Activated CD4-positive, alpha-beta memory T cell treated with anti-CD3 and anti-CD28 coated beads, Interleukin-2, amount 10 ng/mL, durations not matched to agents 7 days and 5 days (primary cell): ENCODE measurements at regions not wholly inside any gene's neighbourhood (a gene's known extent, or its start where the extent isn't known, plus 50 kb on each side); places are given as distances from the start of the nearest gene placed in this dataset.

ENCODE experiments used
- CTCF ChIA-PET: fragments of 350-600 bp; sonication (Branson Sonifier 250); formaldehyde crosslinking; loops from one replicate; lab custom pipeline; 2021; ENCODE audit warnings: antibody characterized with exemption, inconsistent platforms; lab: Charles Lee
- POLR2A ChIA-PET: fragments of 350-600 bp; sonication (Branson Sonifier 250); formaldehyde crosslinking; loops from one replicate; lab custom pipeline; 2021; ENCODE audit warnings: antibody characterized with exemption; lab: Charles Lee
- DNase-seq: peaks from one replicate; pipeline ENCODE4 v3.0.0-alpha.2; 2020
- H3K27ac Mint-ChIP-seq: one replicate; pipeline ENCODE4 v1.8.0; 2021; ENCODE audit warnings: mild to moderate bottlenecking, mixed read lengths
- H3K27me3 Mint-ChIP-seq: one replicate; pipeline ENCODE4 v1.8.0; 2021; ENCODE audit warnings: mixed read lengths
- H3K36me3 Mint-ChIP-seq: one replicate; pipeline ENCODE4 v1.8.0; 2021; ENCODE audit warnings: low read depth, mixed read lengths
- H3K4me1 Mint-ChIP-seq: one replicate; pipeline ENCODE4 v1.8.0; 2021; ENCODE audit warnings: mixed read lengths
- H3K4me3 Mint-ChIP-seq: one replicate; pipeline ENCODE4 v1.8.0; 2021; ENCODE audit warnings: mild to moderate bottlenecking, mixed read lengths
- H3K9me3 Mint-ChIP-seq: one replicate; pipeline ENCODE4 v1.8.0; 2021; ENCODE audit warnings: mixed read lengths

- POLR2A ChIA-PET: no interaction called here
- CTCF ChIA-PET: no interaction called here
- Mint-ChIP-seq H3K36me3 (no peaks in the 10 kb centered on the region), H3K9me3 (peaks cover 10% of the 10 kb centered on the region), H3K4me1 (no peaks in the 10 kb centered on the region), H3K27ac (no peak overlapping the region), H3K27me3 (no peaks in the 10 kb centered on the region), H3K4me3 (no peak overlapping the region)
- no peak for DNase-seq
These were observed 331.8 kb upstream of the TENM3 start for GRCh38 chr4:181911420-181911819.

- H3K4me1 Mint-ChIP-seq: no peaks in the 10 kb centered on the region
- POLR2A ChIA-PET: no interaction called here
- H3K36me3 Mint-ChIP-seq: no peaks in the 10 kb centered on the region
- peaks cover 3% of the 10 kb centered on the region for H3K9me3 Mint-ChIP-seq
- H3K4me3 Mint-ChIP-seq: no peak overlapping the region
- DNase-seq: no peak
- no peaks in the 10 kb centered on the region for H3K27me3 Mint-ChIP-seq
- H3K27ac Mint-ChIP-seq: no peak overlapping the region
- CTCF ChIA-PET: no interaction called here
These were observed 309.7 kb upstream of the TENM3 start for GRCh38 chr4:181933471-181933870.

GRCh38 chr4:181938631-181939030, 304.6 kb upstream of the TENM3 start:
- Mint-ChIP-seq H3K36me3 (no peaks in the 10 kb centered on the region), H3K4me3 (no peak overlapping the region), H3K9me3 (no peaks in the 10 kb centered on the region), H3K27ac (no peak overlapping the region), H3K27me3 (no peaks in the 10 kb centered on the region), H3K4me1 (no peaks in the 10 kb centered on the region)
- CTCF ChIA-PET: no interaction called here
- DNase-seq: no peak
- POLR2A ChIA-PET: no interaction called here

- Mint-ChIP-seq H3K9me3 (peaks cover under 1% of the 10 kb centered on the region), H3K27ac (no peak overlapping the region), H3K4me1 (no peaks in the 10 kb centered on the region), H3K36me3 (no peaks in the 10 kb centered on the region), H3K4me3 (no peak overlapping the region), H3K27me3 (no peaks in the 10 kb centered on the region)
- no peak for DNase-seq
- CTCF ChIA-PET: no interaction called here
- POLR2A ChIA-PET: no interaction called here
These were observed 303.8 kb upstream of the TENM3 start for GRCh38 chr4:181939199-181939945.

- Mint-ChIP-seq H3K4me3 (no peak overlapping the region), H3K36me3 (no peaks in the 10 kb centered on the region), H3K9me3 (peaks cover 2% of the 10 kb centered on the region), H3K4me1 (no peaks in the 10 kb centered on the region), H3K27ac (no peak overlapping the region), H3K27me3 (no peaks in the 10 kb centered on the region)
- ChIA-PET POLR2A (no interaction called here), CTCF (no interaction called here)
- DNase-seq: no peak
These were observed 298.7 kb upstream of the TENM3 start for GRCh38 chr4:181944527-181944926.

GRCh38 chr4:181946902-181947301, 296.3 kb upstream of the TENM3 start:
- ChIA-PET CTCF (no interaction called here), POLR2A (no interaction called here)
- H3K4me1 Mint-ChIP-seq: no peaks in the 10 kb centered on the region
- no peaks in the 10 kb centered on the region for H3K27me3 Mint-ChIP-seq
- H3K27ac Mint-ChIP-seq: no peak overlapping the region
- no peak for DNase-seq
- no peaks in the 10 kb centered on the region for H3K36me3 Mint-ChIP-seq
- H3K9me3 Mint-ChIP-seq: peaks cover 2% of the 10 kb centered on the region
- no peak overlapping the region for H3K4me3 Mint-ChIP-seq

GRCh38 chr4:181948839-181949382, 294.3 kb upstream of the TENM3 start:
- Mint-ChIP-seq H3K27me3 (no peaks in the 10 kb centered on the region), H3K36me3 (no peaks in the 10 kb centered on the region), H3K27ac (no peak overlapping the region), H3K9me3 (peaks cover 2% of the 10 kb centered on the region), H3K4me3 (no peak overlapping the region), H3K4me1 (no peaks in the 10 kb centered on the region)
- ChIA-PET CTCF (no interaction called here), POLR2A (no interaction called here)
- no peak for DNase-seq

- Mint-ChIP-seq H3K4me1 (no peaks in the 10 kb centered on the region), H3K36me3 (no peaks in the 10 kb centered on the region), H3K9me3 (no peaks in the 10 kb centered on the region), H3K27me3 (no peaks in the 10 kb centered on the region), H3K27ac (no peak overlapping the region), H3K4me3 (no peak overlapping the region)
- ChIA-PET CTCF (no interaction called here), POLR2A (no interaction called here)
- no peak for DNase-seq
These were observed 293.4 kb upstream of the TENM3 start for GRCh38 chr4:181949704-181950312.

- Mint-ChIP-seq H3K4me1 (no peaks in the 10 kb centered on the region), H3K36me3 (no peaks in the 10 kb centered on the region), H3K27ac (no peak overlapping the region), H3K9me3 (no peaks in the 10 kb centered on the region), H3K27me3 (no peaks in the 10 kb centered on the region), H3K4me3 (no peak overlapping the region)
- POLR2A ChIA-PET: no interaction called here
- CTCF ChIA-PET: no interaction called here
- no peak for DNase-seq
These were observed 292.7 kb upstream of the TENM3 start for GRCh38 chr4:181950372-181951127.

- Mint-ChIP-seq H3K27me3 (no peaks in the 10 kb centered on the region), H3K36me3 (no peaks in the 10 kb centered on the region), H3K27ac (no peak overlapping the region), H3K4me3 (no peak overlapping the region), H3K4me1 (no peaks in the 10 kb centered on the region), H3K9me3 (no peaks in the 10 kb centered on the region)
- DNase-seq: no peak
- ChIA-PET POLR2A (no interaction called here), CTCF (no interaction called here)
These were observed 291.9 kb upstream of the TENM3 start for GRCh38 chr4:181951265-181951664.

- CTCF ChIA-PET: no interaction called here
- H3K9me3 Mint-ChIP-seq: no peaks in the 10 kb centered on the region
These were observed 290.7 kb upstream of the TENM3 start for GRCh38 chr4:181952478-181952877.

GRCh38 chr4:181956512-181956911, 286.7 kb upstream of the TENM3 start:
- no peak overlapping the region for H3K27ac Mint-ChIP-seq
- DNase-seq: no peak
- H3K4me1 Mint-ChIP-seq: no peaks in the 10 kb centered on the region
- CTCF ChIA-PET: no interaction called here
- no peaks in the 10 kb centered on the region for H3K36me3 Mint-ChIP-seq
- H3K9me3 Mint-ChIP-seq: no peaks in the 10 kb centered on the region
- H3K4me3 Mint-ChIP-seq: no peak overlapping the region
- no peaks in the 10 kb centered on the region for H3K27me3 Mint-ChIP-seq
- POLR2A ChIA-PET: no interaction called here

More at GRCh38 chr4:181952478-181952877, 290.7 kb upstream of the TENM3 start:
- Mint-ChIP-seq H3K4me1 (no peaks in the 10 kb centered on the region), H3K27me3 (no peaks in the 10 kb centered on the region), H3K27ac (no peak overlapping the region), H3K36me3 (no peaks in the 10 kb centered on the region), H3K4me3 (no peak overlapping the region)
- no peak for DNase-seq
- POLR2A ChIA-PET: no interaction called here

GRCh38 chr4:181957088-181957487, 286.1 kb upstream of the TENM3 start:
- H3K27me3 Mint-ChIP-seq: no peaks in the 10 kb centered on the region
- DNase-seq: no peak
- H3K4me3 Mint-ChIP-seq: no peak overlapping the region
- no peaks in the 10 kb centered on the region for H3K36me3 Mint-ChIP-seq
- H3K27ac Mint-ChIP-seq: no peak overlapping the region
- ChIA-PET POLR2A (no interaction called here), CTCF (no interaction called here)
- H3K4me1 Mint-ChIP-seq: no peaks in the 10 kb centered on the region
- H3K9me3 Mint-ChIP-seq: no peaks in the 10 kb centered on the region
